IPS DF 6.9 (cell line): ENCODE measurements at regions not wholly inside any gene's neighbourhood (a gene's known extent, or its start where the extent isn't known, plus 50 kb on each side); places are given as distances from the start of the nearest gene placed in this dataset.
"Not testable (repeated sequence)": the region's sequence is repeated elsewhere in the genome, so short reads cannot be mapped to it uniquely, and the experiment has no call there.

ENCODE experiments used
- DNase-seq: peaks from one replicate; pipeline ENCODE4 v3.0.0-alpha.2; 2013; ENCODE audit warnings: low read depth, low spot score
- H3K27ac ChIP-seq: one replicate; pipeline ENCODE4 v1.5.1; 2013; ENCODE audit warnings: low read length, control low read depth
- H3K27me3 ChIP-seq: 2 replicates; pipeline ENCODE4 v1.6.1; 2013; ENCODE audit warnings: mild to moderate bottlenecking, low read length; ENCODE audit not compliant: control insufficient read depth, insufficient read depth
- H3K36me3 ChIP-seq: 2 replicates; pipeline ENCODE4 v1.6.1; 2013; ENCODE audit warnings: low read length; ENCODE audit not compliant: control insufficient read depth, insufficient read depth
- H3K4me1 ChIP-seq: 2 replicates; pipeline ENCODE4 v1.6.1; 2013; ENCODE audit warnings: low read length; ENCODE audit not compliant: control insufficient read depth, insufficient read depth
- H3K4me3 ChIP-seq: 2 replicates; pipeline ENCODE4 v1.5.1; 2013; ENCODE audit warnings: mild to moderate bottlenecking, low read length
- H3K9me3 ChIP-seq: 2 replicates; pipeline ENCODE4 v1.6.1; 2013; ENCODE audit warnings: low read length, inconsistent platforms; ENCODE audit not compliant: control insufficient read depth, insufficient read depth
- whole genome bisulfite sequencing: extraction: QIAGEN DNeasy Blood & Tissue Kit; methylation state at CpG from one replicate; pipeline ENCODE4 v1.1.7; 2013; ENCODE audit warnings: mixed read lengths, missing lambda C conversion rate; ENCODE audit not compliant: insufficient read length, insufficient coverage; 5-methylcytosine and 5-hydroxymethylcytosine counted together

- H3K4me3 ChIP-seq, H3K27me3 ChIP-seq, H3K27ac ChIP-seq, H3K9me3 ChIP-seq, H3K4me1 ChIP-seq, H3K36me3 ChIP-seq, DNase-seq: not testable (repeated sequence)
- no CpG with 5 or more reads among the region's 6 CpGs for WGBS
Measured at GRCh38 chr7:32816409-32816948, 75.1 kb downstream of the KBTBD2 start.

DNA sequence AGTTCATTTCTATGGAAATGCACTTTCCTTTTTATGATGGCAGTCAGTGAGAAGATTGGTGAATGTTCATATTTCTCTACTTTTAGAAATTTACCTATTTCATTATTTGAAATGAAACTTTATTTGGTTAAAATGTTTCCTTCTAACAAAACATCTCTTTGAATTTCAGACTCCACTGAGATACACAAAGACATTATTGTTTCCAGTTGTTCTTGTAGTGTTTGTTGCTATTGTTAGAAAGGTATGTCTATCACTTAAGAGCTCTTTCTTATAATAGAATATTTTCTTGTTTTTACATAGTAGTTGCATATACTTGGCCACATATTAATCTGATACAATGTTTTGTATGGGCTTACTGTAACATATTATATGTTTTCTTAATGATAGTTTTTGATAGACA is 76.8 kb downstream of the KBTBD2 start:
- not testable (repeated sequence) for DNase-seq, H3K9me3 ChIP-seq, H3K36me3 ChIP-seq, H3K4me1 ChIP-seq, H3K4me3 ChIP-seq, H3K27me3 ChIP-seq, H3K27ac ChIP-seq

DNA sequence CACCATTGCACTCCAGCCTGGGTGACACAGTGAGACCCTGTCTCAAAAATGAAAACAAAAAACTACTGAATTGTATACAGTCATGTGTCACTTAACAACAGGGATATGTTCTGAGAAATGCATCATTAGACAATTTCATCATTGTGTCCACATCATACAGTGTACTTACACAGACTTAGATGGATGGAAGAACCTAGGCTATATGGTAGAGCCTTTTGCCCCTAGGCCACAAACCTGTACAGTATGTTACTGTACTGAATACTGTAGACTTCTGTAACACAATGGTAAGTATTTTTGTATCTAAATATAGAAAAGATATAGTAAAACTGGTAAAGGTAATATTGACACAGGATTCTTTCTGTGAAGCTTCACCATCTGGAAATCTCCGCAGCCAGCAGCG is 81.7 kb downstream of the KBTBD2 start:
- Histone ChIP-seq H3K4me3 (no peak overlapping the region), H3K27ac (no peak overlapping the region), H3K27me3 (no peaks in the 10 kb centered on the region), H3K4me1 (no peaks in the 10 kb centered on the region), H3K9me3 (no peaks in the 10 kb centered on the region), H3K36me3 (no peaks in the 10 kb centered on the region)
- DNase-seq = no peak
- WGBS = no CpG with 5 or more reads among the region's 2 CpGs

- H3K36me3 ChIP-seq = no peaks in the 10 kb centered on the region
- WGBS = no CpG with 5 or more reads among the region's 2 CpGs
- H3K9me3 ChIP-seq = no peaks in the 10 kb centered on the region
- no peaks in the 10 kb centered on the region for H3K4me1 ChIP-seq
- H3K27me3 ChIP-seq = no peaks in the 10 kb centered on the region
- no peak overlapping the region for H3K4me3 ChIP-seq
- H3K27ac ChIP-seq = no peak overlapping the region
- no peak for DNase-seq
Measured at GRCh38 chr7:32809347-32809746, 82.2 kb downstream of the KBTBD2 start.

DNA sequence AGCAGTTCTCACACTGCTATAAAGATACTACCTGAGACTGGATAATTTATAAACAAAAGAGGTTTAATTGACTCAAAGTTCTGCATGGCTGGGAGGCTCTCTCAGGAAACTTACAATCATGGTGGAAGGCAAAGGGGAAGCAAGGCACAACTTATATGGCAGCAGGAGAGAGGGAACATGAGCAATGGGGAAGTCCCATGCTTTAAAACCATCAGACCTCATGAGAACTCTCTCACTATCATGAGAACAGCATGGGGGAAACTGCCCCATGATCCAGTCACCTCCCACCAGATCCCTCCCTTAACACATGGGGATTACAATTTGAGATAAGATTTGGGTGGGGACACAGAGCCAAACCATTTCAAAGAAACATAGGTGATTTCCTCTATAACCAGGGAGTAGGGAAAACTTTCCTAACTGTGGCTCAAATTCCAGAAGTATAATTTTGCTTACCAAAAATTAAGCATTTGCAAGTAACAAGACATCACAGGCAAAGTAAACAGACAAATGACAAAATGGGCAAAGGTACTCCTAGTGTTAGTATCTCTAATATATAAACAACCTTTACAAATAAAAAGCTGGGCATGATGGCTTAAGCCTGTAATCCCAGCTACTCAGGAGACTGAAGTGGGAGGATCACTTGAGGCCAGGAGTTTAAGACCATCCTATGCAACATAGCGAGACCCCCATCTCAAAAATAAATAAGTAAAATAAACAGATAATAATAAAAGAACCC is 88.0 kb downstream of the KBTBD2 start:
- H3K36me3 ChIP-seq = no peaks in the 10 kb centered on the region
- H3K27me3 ChIP-seq = no peaks in the 10 kb centered on the region
- no CpG with 5 or more reads among the region's 1 CpG for WGBS
- no peak overlapping the region for H3K4me3 ChIP-seq
- peaks cover 2% of the 10 kb centered on the region for H3K9me3 ChIP-seq
- DNase-seq = no peak
- H3K27ac ChIP-seq = no peak overlapping the region
- H3K4me1 ChIP-seq = no peaks in the 10 kb centered on the region

- DNase-seq = no peak
- Histone ChIP-seq H3K4me3 (no peak overlapping the region), H3K27me3 (no peaks in the 10 kb centered on the region), H3K36me3 (no peaks in the 10 kb centered on the region), H3K27ac (no peak overlapping the region), H3K9me3 (peaks cover 2% of the 10 kb centered on the region), H3K4me1 (no peaks in the 10 kb centered on the region)
- no CpG with 5 or more reads among the region's 3 CpGs for WGBS
Measured at GRCh38 chr7:32802305-32802910, 89.2 kb downstream of the KBTBD2 start.

DNA sequence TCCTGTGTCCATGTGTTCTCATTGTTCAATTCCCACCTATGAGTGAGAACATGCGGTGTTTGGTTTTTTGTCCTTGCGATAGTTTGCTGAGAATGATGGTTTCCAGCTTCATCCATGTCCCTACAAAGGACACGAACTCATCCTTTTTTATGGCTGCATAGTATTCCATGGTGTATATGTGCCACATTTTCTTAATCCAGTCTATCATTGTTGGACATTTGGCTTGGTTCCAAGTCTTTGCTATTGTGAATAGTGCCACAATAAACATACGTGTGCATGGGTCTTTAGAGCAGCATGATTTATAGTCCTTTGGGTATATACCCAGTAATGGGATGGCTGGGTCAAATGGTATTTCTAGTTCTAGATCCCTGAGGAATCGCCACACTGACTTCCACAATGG is 98.5 kb downstream of the KBTBD2 start:
- H3K4me3 ChIP-seq, H3K27ac ChIP-seq, H3K27me3 ChIP-seq, DNase-seq, H3K9me3 ChIP-seq, H3K36me3 ChIP-seq, H3K4me1 ChIP-seq: not testable (repeated sequence)
- WGBS = no CpG with 5 or more reads among the region's 5 CpGs

- H3K27ac ChIP-seq, H3K36me3 ChIP-seq, DNase-seq, H3K4me1 ChIP-seq, H3K27me3 ChIP-seq, H3K4me3 ChIP-seq, H3K9me3 ChIP-seq: not testable (repeated sequence)
- no CpG with 5 or more reads among the region's 7 CpGs for WGBS
Measured at GRCh38 chr7:32790766-32791430, 100.7 kb downstream of the KBTBD2 start.

GRCh38 chr7:32789266-32789665 is 102.3 kb downstream of the KBTBD2 start:
- H3K27ac ChIP-seq, H3K9me3 ChIP-seq, H3K4me1 ChIP-seq, H3K36me3 ChIP-seq, H3K4me3 ChIP-seq, DNase-seq, H3K27me3 ChIP-seq: not testable (repeated sequence)
- no CpG with 5 or more reads among the region's 8 CpGs for whole genome bisulfite sequencing

GRCh38 chr7:32788174-32788573 is 103.4 kb downstream of the KBTBD2 start:
- not testable (repeated sequence) for DNase-seq, H3K9me3 ChIP-seq, H3K36me3 ChIP-seq, H3K27me3 ChIP-seq, H3K27ac ChIP-seq, H3K4me1 ChIP-seq, H3K4me3 ChIP-seq
- no CpG with 5 or more reads among the region's 2 CpGs for WGBS
